Kasumi-1 (cell line): ENCODE measurements at regions not wholly inside any gene's neighbourhood (a gene's known extent, or its start where the extent isn't known, plus 50 kb on each side); places are given as distances from the start of the nearest gene placed in this dataset.
"Not testable (repeated sequence)": the region's sequence is repeated elsewhere in the genome, so short reads cannot be mapped to it uniquely, and the experiment has no call there.

Source experiments
- DNase-seq, 2 experiments: peaks; one replicate each; lab custom pipeline; 2025; lab: John Stamatoyannopoulos, UW

DNA sequence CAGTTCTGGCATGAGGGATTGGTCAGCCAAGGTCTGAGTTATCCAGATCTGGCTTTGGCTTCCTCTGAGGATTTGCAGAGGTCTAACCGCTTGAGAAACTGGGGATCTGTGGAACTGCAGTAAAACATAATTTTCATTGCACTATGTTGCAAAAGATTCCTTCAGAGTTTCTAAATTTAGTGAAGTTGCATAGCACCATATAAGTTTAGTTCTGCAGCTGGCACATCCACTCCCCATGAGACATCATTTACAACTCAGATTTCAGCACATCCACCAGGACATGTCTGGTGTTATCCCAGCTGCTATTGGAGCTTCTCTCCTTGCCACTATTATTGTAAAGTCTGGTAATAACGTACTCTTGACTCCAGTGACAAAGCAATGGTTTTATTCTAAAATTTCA lies 181.5 kb downstream of the CWF19L2 start:
- no peak for DNase-seq

DNA sequence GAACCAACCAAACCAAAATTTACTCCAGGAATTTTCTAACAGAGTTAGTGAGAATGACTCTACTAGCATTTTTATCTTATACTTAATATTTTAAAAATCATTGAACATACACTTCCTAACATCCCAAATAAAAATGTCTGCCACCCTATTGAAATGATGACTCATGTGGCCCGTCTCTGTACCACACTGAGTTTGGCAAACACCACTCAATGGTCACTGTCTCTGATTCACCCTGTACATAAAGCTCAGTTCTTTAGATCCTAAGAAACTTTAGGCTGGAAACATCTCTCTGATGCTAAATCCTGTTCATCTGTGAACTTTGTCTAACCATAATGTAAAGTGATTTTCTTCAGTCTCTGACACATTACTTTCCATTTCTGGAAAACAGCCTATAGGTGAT lies 182.0 kb downstream of the CWF19L2 start:
- no peak for DNase-seq

DNA sequence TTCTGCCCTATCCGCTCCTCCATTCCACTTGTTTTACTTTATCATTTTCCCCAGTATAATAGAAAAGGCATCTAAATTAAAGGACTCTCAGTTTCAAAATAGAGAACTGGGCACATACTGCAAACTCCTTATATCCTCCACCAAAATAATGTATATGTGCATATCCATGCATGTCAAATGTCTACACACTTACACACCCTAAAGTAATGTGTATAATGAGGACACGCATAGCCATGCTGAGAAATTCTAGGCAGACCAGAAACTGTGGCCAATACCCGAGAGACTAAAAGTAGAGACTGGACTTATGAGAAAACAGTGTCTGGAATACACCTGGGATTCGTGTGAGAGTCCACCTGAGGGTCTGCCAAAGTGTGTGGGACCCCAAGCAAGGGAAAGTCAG lies 183.5 kb downstream of the CWF19L2 start:
- no peak for DNase-seq

DNA sequence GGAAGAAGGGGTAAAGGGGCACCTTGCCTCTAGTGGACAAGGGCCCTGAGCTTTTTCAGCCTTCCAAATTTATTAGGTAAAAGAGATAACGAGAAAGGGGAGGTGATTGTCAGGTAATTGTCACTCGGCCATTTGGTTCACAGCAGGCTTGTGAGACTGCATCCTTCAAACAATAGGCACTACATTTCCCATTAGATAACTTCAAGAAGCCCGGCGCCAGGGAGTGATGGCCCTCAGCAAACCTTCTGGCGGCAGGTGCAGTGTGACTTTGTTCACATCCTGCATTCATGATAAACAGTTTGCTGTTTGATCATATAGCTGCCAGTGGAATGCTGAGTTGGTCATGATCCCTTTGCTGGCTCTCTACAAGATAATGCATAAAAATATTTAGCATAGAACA lies 185.1 kb downstream of the CWF19L2 start:
- DNase-seq = no peak

DNA sequence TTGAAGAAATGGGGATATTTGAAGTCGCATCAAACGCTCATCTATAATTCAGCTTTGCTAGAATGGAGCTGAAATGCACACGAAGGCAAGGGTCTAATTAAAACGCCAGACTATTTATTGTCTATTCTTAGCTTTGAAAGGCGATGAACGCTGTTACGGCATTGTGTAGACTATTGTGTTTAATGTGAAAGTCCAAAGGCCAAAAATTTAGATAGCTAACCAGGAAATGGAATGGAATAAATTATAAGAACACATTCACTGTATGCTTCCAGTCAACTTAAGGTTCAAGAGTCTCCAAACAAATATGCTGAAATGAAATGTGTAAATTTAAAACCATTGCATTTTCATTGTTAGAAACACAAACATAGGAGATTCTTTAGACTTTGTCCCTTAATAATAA lies 186.2 kb downstream of the CWF19L2 start:
- DNase-seq = no peak

DNA sequence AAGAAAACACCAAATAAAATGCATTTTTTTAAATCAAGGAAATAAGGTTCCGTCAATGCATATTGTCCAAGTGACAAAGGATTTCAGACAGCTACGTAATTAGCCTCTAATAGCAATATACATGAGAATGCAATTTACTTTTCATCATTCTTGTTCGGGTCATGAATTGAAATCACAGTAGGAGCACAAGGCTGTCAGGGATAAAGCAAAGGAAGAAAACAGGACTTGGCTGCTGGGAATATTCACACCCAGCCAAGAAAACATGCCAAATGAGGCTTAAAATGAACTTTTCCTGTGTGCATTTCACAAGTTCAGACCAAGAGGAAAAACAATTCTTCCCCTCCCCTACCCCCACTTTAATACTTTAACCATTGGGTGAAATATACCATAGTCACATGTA lies 188.6 kb downstream of the CWF19L2 start:
- DNase-seq = no peak

DNA sequence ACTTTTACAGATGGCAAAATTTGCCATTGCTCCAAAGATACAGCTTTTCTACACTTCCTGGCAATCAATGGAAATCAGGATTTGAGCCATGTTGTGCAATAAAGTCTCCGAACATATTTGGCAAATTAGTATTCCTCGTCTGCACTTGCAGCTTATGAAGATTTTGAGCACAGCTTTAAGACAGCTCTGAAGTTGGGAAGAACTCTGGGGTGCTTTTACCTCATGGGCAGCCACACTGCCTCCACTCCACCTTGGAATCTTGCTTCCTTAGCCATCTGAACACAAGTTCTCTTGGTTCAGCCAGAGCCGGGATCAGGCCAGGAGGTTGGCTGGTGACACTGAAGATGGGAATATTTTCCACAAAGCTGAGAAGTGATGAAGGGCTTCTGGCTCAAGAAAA lies 191.2 kb downstream of the CWF19L2 start:
- DNase-seq = no peak

DNA sequence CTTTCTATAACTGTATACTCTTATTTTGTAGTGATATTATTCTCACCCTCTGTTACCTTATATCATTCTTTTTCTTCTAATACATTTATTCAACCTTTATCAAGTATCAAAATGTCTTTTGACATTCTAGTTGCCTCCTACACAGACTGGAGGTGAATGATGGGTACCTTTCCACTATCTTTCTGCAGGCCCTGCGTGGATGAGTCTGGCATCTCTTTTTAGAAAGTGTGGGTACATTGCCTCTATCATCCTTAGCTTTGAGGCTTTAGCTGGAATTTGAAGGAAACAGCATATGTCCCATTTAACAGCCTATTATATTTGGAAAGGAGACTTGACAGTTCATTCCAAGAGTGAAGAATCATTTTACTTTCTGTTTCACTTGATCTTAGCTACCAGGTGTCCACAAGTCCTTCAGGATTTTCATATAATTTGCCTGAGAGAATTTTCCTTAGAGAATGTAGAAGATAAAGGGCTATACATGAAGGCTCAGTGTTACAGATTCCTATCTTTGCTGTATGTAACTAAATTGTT lies 192.0 kb downstream of the CWF19L2 start:
- no peak for DNase-seq

DNA sequence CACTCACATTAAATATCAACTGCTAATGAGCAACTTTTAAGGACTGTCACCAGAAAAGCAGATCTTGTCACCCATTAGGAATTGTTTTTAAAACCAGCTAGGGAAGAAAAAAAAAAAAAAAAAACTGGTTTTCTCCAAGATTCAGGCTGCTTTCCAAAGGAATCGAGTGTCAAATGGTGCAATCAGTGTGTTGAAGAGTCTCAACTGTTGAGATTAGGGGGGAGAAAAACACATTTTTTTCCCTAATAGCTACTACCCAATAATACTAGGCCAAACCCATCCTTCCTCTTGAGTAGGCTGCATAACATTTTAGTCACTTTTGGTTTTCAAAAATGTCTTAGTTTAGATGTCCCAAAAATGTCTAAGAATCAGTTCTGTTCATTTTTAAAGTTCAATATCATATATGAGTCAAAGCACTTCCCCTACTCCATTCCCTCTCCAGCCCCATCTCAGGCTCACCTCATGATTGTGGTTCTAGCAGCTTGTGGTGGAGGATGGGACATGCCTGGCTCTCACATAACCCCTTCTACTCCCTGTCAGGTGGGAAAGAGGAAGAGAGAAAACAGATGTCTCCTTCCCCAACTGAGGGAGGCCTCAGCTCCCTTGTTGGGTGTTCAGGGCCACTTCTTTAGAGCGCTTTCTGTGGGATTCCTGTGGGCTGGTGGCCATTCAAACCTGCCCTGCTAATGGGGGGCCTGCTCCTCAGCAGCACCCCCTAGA lies 193.6 kb downstream of the CWF19L2 start:
- peak in 1 of 2 experiments; percentile 13 for DNase-seq

DNA sequence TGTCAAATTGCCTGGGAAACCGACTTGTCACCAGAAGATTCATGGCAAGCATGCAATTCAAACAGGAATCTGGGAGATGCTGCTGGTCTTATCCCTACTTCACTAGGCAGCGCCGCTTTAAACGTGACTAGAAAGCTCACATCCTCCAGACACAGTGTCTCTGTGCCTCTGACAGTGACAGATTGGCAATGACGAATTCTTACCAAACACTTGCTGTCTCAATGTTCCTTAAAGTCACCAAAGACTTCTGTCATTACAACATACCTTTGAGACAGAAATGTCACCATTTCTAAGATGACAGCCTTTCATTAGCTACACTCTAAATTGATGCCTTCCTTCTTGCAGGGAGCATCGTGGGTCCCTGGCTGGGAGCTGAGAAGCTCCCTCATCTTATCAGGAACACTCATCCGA lies 197.8 kb downstream of the CWF19L2 start:
- no peak for DNase-seq

DNA sequence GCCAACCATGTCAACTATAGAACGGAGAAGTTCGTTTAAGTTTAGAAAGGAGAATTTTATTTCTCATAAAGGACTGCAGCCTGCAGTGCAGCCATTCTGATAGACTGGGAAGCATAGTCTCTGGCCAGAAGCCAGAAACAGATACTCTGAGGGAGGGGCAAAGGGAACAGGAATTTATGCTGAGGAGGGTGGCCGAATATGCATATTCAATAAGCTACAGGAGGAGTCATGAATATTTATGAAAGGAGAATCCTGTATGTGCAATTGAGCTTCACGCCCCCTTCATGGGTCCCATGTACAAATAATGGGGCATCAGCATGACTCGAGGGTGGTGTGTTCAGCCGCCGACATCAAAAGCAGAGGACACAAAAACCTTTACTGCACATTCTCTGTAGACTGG lies 199.9 kb downstream of the CWF19L2 start:
- no peak for DNase-seq

DNA sequence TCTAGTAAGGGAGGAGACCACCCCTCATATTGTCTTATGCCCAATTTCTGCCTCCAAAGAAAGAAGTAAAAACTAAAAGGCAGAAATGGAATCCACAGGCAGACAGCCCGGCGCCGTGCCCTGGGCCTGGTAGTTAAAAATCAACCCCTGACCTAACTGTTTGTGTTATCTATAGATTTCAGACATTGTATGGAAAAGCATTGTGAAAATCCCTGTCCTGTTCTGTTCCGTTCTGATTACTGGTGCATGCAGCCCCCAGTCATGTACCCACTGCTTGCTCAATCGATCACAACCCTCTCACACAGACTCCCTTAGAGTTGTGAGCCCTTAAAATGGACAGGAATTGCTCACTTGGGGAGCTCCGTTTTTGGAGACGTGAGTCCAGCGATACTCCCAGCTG lies 204.0 kb downstream of the CWF19L2 start:
- not testable (repeated sequence) for DNase-seq

DNA sequence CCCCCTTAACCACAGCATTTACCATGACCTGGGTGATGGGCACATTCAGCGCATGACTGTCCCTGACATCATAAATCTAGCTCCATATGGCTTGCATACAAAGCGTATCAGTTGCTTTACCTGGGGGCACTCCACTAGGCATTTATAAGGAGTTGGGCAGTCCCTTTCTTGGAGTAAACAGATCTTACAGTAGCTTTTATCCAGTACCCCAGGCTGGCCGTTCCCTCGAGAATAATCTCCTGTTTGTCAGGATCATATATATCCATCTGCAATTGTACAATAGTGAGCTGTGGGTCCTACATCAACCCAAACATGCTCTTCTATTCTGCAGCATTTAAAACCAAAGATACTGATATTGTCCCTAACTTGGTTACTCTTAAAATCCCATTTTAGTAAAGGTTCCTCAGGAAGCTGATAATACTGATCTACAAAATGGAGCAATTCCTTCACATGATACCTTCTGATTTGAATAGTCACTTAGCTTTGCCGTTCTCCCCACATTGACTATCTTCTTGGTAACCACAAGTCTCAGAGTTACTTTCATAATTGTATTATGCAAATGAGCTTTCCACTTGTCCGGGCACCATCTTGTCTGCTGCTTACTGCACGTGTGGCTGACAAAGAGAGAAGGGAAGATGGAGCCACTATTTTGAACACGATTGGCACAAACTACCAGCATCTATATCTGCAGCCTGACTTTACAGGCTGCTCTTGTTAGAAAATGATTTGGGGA lies 205.0 kb downstream of the CWF19L2 start:
- DNase-seq = no peak

DNA sequence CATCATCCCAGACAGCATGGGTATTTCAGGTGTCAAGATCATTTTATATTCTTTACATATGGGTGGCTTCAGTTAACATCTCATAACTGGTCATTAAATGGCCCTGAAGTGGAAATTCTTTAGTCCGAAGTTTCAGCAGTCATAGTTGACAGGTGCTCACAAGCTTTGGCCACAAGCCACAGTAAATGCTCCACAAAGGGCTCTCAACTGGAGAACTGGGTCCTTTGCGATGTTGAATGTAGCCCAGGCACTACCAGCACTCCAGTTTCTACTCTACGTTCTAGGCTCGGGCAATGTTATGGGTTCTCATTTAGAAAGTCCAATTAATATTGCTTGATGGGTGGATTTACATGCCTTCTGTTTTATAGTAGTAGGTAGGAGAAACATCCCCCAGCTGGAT lies 206.3 kb downstream of the CWF19L2 start:
- DNase-seq = no peak

DNA sequence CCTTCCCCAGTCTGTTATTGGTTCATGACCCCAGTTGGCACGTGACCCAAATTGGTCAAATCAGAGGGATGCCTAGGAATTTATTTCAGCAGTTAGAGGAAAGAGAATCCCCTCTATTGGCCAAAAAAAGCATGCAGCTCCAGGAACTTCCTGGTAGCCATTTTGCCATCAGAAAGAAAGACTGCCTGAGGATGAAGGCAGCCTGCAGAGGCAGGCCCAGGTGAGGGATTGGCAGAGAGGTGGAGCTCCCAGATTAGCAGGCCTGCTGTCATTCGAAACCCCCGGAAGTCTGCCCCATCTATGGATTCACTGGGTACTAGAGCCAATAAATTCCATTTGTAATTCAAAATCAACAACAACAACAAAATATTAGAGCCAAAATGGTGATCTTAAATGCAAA lies 207.6 kb downstream of the CWF19L2 start:
- no peak for DNase-seq

DNA sequence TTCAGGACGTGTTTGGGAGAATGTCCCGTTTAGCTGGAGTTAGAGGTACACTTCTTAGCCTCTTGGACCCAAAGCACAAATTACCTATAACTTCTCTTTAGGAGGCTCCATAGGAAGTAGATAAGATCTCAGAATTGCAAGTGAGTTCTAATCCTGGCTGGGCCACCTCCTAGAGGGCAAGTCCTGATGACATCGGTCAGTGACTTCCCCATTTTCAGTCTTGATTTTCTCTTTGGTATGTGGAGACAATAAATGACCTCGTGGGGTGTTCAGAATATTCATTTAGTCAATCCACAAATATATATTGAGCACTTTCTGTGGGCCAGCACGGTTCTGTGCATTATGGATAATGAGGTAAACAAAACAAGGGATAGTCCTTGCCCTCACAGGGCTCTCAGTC lies 208.6 kb downstream of the CWF19L2 start:
- DNase-seq = no peak

DNA sequence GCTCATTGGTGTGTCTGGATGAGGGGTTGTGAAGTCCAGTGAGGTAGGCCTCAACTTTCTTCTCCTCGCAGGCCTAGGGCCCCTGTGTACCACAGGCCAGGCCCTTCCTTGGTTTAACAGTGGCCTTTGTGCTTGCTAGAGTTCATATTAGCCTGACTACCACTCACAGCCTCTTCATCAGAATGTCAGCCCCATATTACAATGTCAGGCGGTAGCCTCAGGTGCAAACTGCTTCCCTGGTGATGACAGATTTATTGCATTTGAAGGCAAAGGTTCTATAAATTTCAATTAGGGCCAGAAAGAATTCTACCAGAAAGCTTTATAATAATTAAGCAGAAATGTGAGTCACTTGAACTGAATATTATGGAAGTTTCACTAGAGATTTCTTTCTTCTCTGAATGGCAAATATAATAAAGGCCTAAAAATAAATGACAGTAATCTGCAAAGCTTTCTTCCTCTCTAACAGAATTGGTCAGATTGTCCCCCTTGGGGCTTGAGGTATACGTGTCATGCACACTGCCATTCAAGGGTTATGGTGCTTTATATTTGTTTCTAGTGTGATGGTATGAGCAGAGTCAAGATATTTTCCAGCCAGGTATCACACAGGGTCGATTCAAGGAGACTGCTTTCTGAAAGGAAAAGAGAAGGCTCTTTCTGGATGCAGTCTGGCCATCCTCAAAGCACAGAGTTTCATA lies 210.3 kb downstream of the CWF19L2 start:
- DNase-seq = no peak

DNA sequence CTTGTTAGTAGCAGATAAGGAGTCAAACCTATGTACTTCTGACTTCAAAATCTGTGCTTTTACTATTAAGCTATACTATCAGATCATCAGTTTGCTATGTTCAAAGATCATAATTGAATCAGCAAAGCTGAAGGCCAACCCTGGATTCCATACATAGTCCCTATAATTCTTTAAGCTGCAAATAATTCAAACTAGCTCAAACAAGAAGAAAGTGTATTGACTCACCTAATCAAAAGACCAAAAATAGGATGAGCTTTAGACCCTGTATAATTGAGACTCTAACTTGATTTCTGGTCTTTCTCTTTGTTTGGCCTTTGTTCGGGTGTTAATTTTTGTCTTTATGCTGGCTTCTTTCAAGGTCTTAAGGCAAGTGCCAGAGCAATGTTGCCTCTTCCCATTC lies 213.7 kb downstream of the CWF19L2 start:
- DNase-seq = no peak

DNA sequence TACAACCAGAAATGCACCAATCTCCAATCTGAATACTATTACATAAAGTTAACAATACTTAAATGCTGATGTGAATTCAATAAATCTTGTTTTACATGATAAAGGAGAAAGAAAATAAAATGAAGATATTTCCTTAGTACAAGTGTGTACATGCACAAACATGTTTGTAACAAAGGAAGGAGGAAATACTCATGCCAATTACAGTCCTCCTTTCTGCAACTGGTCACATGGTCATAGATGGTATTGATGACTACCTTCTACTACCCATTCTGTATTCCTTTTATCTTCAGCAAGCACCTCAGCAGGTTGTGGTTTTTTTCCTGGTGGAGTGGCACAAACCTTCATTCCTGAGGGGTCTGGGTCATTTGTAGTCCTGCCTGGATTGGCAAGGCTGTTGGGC lies 214.2 kb upstream of the GUCY1A2 start:
- no peak for DNase-seq

DNA sequence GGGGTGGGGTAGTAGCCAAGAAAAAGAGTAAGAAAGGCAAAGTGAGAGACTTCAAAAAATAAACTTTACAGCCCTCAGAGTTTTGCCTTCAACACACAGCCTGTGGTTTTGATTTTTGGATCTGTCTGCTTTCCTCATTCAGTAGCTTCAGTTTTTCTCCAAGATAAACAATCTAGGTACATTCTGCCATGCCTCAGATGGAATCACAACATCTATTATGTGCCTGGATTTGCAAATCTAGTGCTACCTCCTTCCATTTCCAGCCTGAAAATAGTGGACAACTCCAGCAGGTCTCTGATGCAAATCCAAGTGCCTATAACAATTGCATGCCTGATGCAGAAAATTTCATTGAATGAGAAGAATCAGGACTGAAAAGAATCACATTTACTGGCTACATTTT lies 206.6 kb upstream of the GUCY1A2 start:
- DNase-seq = no peak

DNA sequence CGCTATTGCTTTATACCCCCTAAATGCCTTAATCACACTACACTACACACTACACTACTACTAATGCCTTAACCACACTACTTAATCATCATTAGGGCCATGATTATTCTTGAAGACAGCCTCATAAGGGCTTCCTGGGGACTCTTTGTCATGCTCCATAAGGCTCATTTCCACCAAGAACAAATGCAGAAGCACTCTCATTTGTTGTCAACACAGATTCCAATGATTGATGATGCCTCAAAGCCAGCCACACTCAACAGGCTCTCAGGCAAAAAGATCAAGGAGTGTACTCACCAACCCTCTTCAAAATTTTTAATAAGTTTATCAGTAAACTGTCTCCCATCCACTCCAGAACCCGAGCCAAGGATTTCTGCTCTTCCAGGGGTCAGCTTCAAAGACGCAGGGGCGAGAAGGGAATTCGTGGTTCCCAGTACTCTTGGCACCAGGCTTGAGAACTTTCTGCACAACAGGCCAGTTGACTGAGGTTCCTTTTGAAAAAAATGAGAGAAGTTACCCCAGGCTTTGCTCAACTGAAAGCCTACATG lies 204.7 kb upstream of the GUCY1A2 start:
- DNase-seq = no peak

DNA sequence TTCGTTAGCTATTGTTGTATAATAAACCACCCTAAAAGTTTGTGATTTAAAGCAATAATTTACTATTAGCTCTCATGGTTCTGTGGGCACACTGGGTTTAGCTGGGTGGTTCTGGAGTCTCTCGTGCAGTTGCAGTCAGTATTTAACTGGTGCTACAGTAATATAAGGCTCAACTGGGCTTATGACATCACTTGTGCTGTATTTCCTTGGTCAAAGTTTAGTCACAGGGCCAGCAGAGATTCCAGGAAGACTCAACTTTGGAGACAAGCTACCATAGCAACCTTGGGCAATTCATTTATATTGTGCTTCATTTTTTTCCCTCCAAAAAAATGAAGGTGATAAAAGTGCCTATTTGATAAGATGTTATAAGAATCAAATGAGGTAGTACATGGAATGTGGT lies 204.2 kb upstream of the GUCY1A2 start:
- DNase-seq = no peak
